GM23248 (cell line): ENCODE measurements at regions not wholly inside any gene's neighbourhood (a gene's known extent, or its start where the extent isn't known, plus 50 kb on each side); places are given as distances from the start of the nearest gene placed in this dataset.
A peak's percentile ranks its signal among the peaks of the same experiment; 100 is the strongest.

Experiments
- DNase-seq: peaks from one replicate; pipeline ENCODE4 v3.0.0-alpha.2; 2015
- H2AFZ ChIP-seq: fragments of 200-600 bp; sonication (generic); 2 replicates; pipeline ENCODE4 v1.6.1; 2016; ENCODE audit warnings: antibody characterized with exemption
- H3F3A ChIP-seq: fragments of 200-600 bp; sonication (generic); 2 replicates; pipeline ENCODE4 v1.6.1; 2016; ENCODE audit warnings: mild to moderate bottlenecking, antibody characterized with exemption, mixed run types; ENCODE audit not compliant: insufficient read depth
- H3K27ac ChIP-seq: fragments of 200-600 bp; sonication (generic); 2 replicates; pipeline ENCODE4 v1.5.1; 2016; ENCODE audit warnings: mild to moderate bottlenecking
- H3K27me3 ChIP-seq: fragments of 200-600 bp; sonication (generic); replicated peaks from 2 replicates; pipeline ENCODE4 v1.6.1; 2016; ENCODE audit warnings: mild to moderate bottlenecking; ENCODE audit not compliant: insufficient read depth
- H3K36me3 ChIP-seq: fragments of 200-600 bp; sonication (generic); 2 replicates; pipeline ENCODE4 v1.6.1; 2016; ENCODE audit warnings: low read depth, mild to moderate bottlenecking
- H3K4me1 ChIP-seq: fragments of 200-600 bp; sonication (generic); 2 replicates; pipeline ENCODE4 v1.6.1; 2016; ENCODE audit warnings: mild to moderate bottlenecking; ENCODE audit not compliant: insufficient read depth
- H3K4me2 ChIP-seq: fragments of 200-600 bp; sonication (generic); one replicate; pipeline ENCODE4 v1.6.1; 2016; ENCODE audit warnings: mild to moderate bottlenecking; ENCODE audit not compliant: unreplicated experiment
- H3K4me3 ChIP-seq: fragments of 200-600 bp; sonication (generic); 2 replicates; pipeline ENCODE4 v1.5.1; 2016; ENCODE audit warnings: mild to moderate bottlenecking
- H3K79me2 ChIP-seq: fragments of 200-600 bp; sonication (generic); 2 replicates; pipeline ENCODE4 v1.6.1; 2016; ENCODE audit warnings: mild to moderate bottlenecking; ENCODE audit not compliant: insufficient read depth
- H3K9ac ChIP-seq: fragments of 200-600 bp; sonication (generic); 2 replicates; pipeline ENCODE4 v1.6.1; 2016; ENCODE audit warnings: mild to moderate bottlenecking
- H3K9me2 ChIP-seq: fragments of 200-600 bp; sonication (generic); 2 replicates; pipeline ENCODE4 v1.6.1; 2016; ENCODE audit warnings: mixed run types, mild to moderate bottlenecking, moderate library complexity; ENCODE audit not compliant: insufficient read depth
- H3K9me3 ChIP-seq: fragments of 200-600 bp; sonication (generic); one replicate; pipeline ENCODE4 v1.6.1; 2017; ENCODE audit warnings: low read depth
- H4K20me1 ChIP-seq: fragments of 200-600 bp; sonication (generic); 2 replicates; pipeline ENCODE4 v1.6.0; 2016; ENCODE audit not compliant: insufficient read depth
- EZH2 ChIP-seq: fragments of 200-600 bp; sonication (generic); IDR thresholded peaks from 2 replicates; pipeline ENCODE4 v1.6.1; 2018; ENCODE audit warnings: antibody characterized with exemption, mild to moderate bottlenecking; ENCODE audit not compliant: insufficient read depth, poor library complexity, severe bottlenecking
- EZH2phosphoT487 ChIP-seq: fragments of 200-600 bp; sonication (generic); IDR thresholded peaks from 2 replicates; pipeline ENCODE4 v1.6.1; 2018; ENCODE audit warnings: antibody characterized with exemption, moderate library complexity, mild to moderate bottlenecking, low read depth; ENCODE audit not compliant: insufficient read depth
- WGBS, 2 experiments: methylation state at CpG; one replicate each; pipeline ENCODE4 v1.1.6; 2015 to 2017; ENCODE audit warnings: low lambda C conversion rate in 2 of 2, low coverage in 1 of 2; ENCODE audit errors: missing lambda C conversion rate in 2 of 2; 5-methylcytosine and 5-hydroxymethylcytosine counted together
- in situ Hi-C: fragments of 300-500 bp; cut with MboI; formaldehyde crosslinking; loops from 2 replicates; pipeline ENCODE4 v1.15.0; 2020

DNA sequence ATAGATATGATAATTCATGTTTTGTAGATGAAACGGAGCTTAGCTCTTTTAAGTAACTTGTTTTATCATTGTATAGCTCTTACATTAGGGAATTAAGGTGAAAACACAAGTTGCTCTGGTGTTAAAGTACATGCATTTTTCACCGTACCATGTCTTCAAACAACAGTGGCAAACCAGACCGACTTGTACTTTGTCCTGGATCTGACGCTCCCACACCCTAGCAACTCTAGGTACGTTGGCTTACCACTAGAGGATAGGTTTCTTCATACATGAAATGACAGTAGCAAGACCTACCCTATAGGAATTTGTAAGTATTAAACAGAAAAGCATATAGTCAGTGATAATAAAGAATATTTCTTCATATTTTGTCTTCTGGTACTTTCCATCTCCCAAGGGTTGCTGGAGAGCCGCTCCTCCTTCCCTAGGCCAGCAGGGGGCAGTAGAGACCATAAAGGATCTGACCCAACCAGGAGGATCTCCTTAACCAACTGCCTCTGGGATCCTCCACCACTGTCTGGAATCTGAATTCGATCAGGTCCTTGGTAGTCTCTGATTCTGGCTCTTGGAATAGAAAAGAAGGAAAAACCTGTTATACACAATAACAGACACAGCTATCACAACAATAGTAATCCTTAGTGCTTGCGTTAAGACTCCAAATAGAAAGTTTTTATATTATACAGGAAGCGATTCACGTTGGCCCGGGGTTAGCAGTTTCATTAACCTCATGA lies 136.7 kb downstream of the CAVIN4 start:
- peak overlapping the region; percentile 51 for H3K4me2 ChIP-seq
- TF ChIP-seq EZH2 (no peak), EZH2phosphoT487 (no peak)
- no peak overlapping the region for H3K9ac ChIP-seq
- H4K20me1 ChIP-seq, result no peaks in the 10 kb centered on the region
- no peaks in the 10 kb centered on the region for H3F3A ChIP-seq
- H3K79me2 ChIP-seq, result no peaks in the 10 kb centered on the region
- no peaks in the 10 kb centered on the region for H3K4me1 ChIP-seq
- H3K27me3 ChIP-seq, result no peaks in the 10 kb centered on the region
- in situ Hi-C loops, result loop anchor here (10.0 kb wide), 1 partner anchor 590 kb away; no protein-coding TSS in a partner anchor
- no peaks in the 10 kb centered on the region for H3K9me2 ChIP-seq
- no peak overlapping the region for H3K27ac ChIP-seq
- no peaks in the 10 kb centered on the region for H3K36me3 ChIP-seq
- DNase-seq, result peak; percentile 70
- H3K9me3 ChIP-seq, result no peaks in the 10 kb centered on the region
- WGBS, 2 experiments, result 37 to 41% methylated on average over 11 of the region's 11 CpGs
- H3K4me3 ChIP-seq, result peak overlapping the region; percentile 23
- peak overlapping the region; percentile 57 for H2AFZ ChIP-seq

DNA sequence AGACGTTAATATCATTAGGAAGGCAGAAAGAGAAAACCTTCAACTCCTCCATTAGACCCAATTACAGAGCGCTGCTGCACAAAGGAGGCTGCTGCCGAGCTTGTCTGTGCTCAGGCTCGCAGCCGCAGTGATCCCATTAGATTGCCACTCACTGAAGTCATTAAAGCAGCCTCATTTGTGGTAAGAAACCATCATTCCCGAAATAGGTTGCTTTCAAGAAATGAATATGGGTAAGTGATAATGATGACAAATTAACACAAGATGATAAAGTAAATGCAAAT lies 137.2 kb downstream of the CAVIN4 start:
- Histone ChIP-seq H3K9ac (no peak overlapping the region), H3F3A (no peaks in the 10 kb centered on the region), H3K9me3 (no peaks in the 10 kb centered on the region), H3K36me3 (no peaks in the 10 kb centered on the region), H2AFZ (peak overlapping the region; percentile 57), H3K27me3 (no peaks in the 10 kb centered on the region), H3K4me2 (peak overlapping the region; percentile 51), H4K20me1 (no peaks in the 10 kb centered on the region), H3K4me3 (peak overlapping the region; percentile 23), H3K79me2 (no peaks in the 10 kb centered on the region), H3K27ac (no peak overlapping the region), H3K9me2 (no peaks in the 10 kb centered on the region), H3K4me1 (no peaks in the 10 kb centered on the region)
- no peak for DNase-seq
- no peak for TF ChIP-seq EZH2
- TF ChIP-seq EZH2phosphoT487, result no peak
- in situ Hi-C loops, result loop anchor here (10.0 kb wide), 1 partner anchor 590 kb away; no protein-coding TSS in a partner anchor
- WGBS, 2 experiments, result 27 to 42% methylated on average over 6 of the region's 6 CpGs

DNA sequence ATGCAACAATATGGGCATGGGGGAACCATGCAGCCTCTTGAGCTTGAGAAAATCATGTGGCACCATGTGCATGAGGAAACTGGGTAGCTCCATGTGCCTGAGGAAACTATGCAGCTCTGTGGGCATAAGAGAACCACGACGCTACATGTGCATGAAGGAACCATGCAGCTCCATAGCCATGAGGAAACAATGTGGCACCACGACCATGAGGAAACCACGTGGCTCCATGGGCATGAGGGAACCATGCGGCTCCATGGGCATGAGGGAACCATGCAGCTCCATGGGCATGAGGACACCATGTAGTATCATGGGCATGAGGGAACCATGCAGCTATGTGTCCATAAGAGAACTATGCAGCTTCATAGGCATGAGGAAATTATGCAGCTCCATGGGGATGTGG lies 140.8 kb downstream of the CAVIN4 start:
- Histone ChIP-seq H3K9me3 (no peaks in the 10 kb centered on the region), H3K4me3 (no peak overlapping the region), H4K20me1 (no peaks in the 10 kb centered on the region), H3K9me2 (no peaks in the 10 kb centered on the region), H3F3A (no peaks in the 10 kb centered on the region), H3K27me3 (0 out of 2 replicates have a peak, but pooled peaks cover 5% of the 10 kb centered on the region), H3K4me1 (no peaks in the 10 kb centered on the region), H3K36me3 (no peaks in the 10 kb centered on the region), H3K9ac (no peak overlapping the region), H3K79me2 (no peaks in the 10 kb centered on the region), H3K4me2 (no peak overlapping the region), H2AFZ (no peak overlapping the region), H3K27ac (no peak overlapping the region)
- TF ChIP-seq EZH2, result no peak
- TF ChIP-seq EZH2phosphoT487, result no peak
- no peak for DNase-seq
- 31 to 36% methylated on average over 5 of the region's 5 CpGs for WGBS, 2 experiments
- in situ Hi-C loops, result loop anchor here (10.0 kb wide), 1 partner anchor 586 kb away; no protein-coding TSS in a partner anchor

DNA sequence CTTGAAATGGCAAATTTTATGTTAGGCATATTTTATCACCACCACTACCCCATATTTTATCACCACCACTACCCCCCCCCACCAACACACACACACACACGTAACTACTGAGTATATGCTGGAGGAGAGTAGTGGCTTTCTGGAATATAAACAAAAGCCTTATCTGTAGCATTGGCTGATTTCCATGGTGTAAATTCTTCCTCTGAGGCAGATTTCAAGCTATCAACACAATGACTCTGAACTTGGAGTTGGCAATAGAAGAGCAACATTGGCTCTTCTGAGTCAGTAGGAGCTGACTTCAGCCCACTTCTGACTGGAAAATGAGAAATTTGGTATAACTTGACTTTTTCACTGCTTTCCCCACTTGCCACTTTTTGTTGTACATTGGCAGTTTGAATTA lies 143.0 kb downstream of the CAVIN4 start:
- Histone ChIP-seq H3K9ac (no peak overlapping the region), H3K27ac (no peak overlapping the region), H3K9me2 (no peaks in the 10 kb centered on the region), H3K9me3 (no peaks in the 10 kb centered on the region), H3F3A (no peaks in the 10 kb centered on the region), H3K36me3 (no peaks in the 10 kb centered on the region), H3K27me3 (0 out of 2 replicates have a peak, but pooled peaks cover 5% of the 10 kb centered on the region), H4K20me1 (no peaks in the 10 kb centered on the region), H2AFZ (no peak overlapping the region), H3K79me2 (no peaks in the 10 kb centered on the region), H3K4me3 (no peak overlapping the region), H3K4me1 (no peaks in the 10 kb centered on the region), H3K4me2 (no peak overlapping the region)
- 10 to 11% methylated on average over 1 of the region's 1 CpG for WGBS, 2 experiments
- DNase-seq, result no peak
- in situ Hi-C loops, result no loop called here
- TF ChIP-seq EZH2phosphoT487, result no peak
- no peak for TF ChIP-seq EZH2

DNA sequence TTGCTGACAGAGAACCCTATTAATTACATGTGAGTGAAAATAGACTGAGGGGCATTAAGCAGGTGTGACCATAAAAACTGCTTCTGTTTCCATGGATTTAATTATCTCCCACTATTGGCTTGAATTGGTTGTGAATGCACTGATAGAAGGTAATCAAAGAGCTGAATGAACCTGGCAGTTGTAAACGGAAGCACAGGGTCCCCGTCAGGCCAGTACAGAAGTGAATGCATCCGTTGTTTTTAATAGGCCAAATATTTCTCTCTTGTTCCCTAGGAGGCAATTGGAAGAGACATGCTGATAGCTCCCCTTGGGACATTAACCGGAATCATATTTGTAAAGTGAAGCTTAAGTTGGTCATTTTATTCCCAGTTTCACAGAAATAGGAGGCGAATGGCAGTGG lies 147.0 kb downstream of the CAVIN4 start:
- Histone ChIP-seq H3K9me3 (no peaks in the 10 kb centered on the region), H3K4me1 (no peaks in the 10 kb centered on the region), H3K27me3 (0 out of 2 replicates have a peak, but pooled peaks cover 5% of the 10 kb centered on the region), H3K36me3 (no peaks in the 10 kb centered on the region), H3K9ac (no peak overlapping the region), H4K20me1 (no peaks in the 10 kb centered on the region), H3K27ac (no peak overlapping the region), H2AFZ (no peak overlapping the region), H3K9me2 (no peaks in the 10 kb centered on the region), H3K79me2 (no peaks in the 10 kb centered on the region), H3K4me3 (no peak overlapping the region), H3F3A (no peaks in the 10 kb centered on the region), H3K4me2 (no peak overlapping the region)
- in situ Hi-C loops, result no loop called here
- no peak for DNase-seq
- TF ChIP-seq EZH2phosphoT487, result no peak
- TF ChIP-seq EZH2, result no peak
- WGBS, 2 experiments, result 34 to 35% methylated on average over 5 of the region's 5 CpGs
